HFFc6 (cell line): ENCODE measurements at regions not wholly inside any gene's neighbourhood (a gene's known extent, or its start where the extent isn't known, plus 50 kb on each side); places are given as distances from the start of the nearest gene placed in this dataset.

ENCODE experiments used
- DNase-seq: peaks from one replicate; pipeline ENCODE4 v3.0.0-alpha.2; 2018
- H3K27ac Mint-ChIP-seq: 2 replicates; pipeline ENCODE4 v1.8.0; 2020; ENCODE audit warnings: mild to moderate bottlenecking, mixed read lengths
- H3K27me3 Mint-ChIP-seq: 2 replicates; pipeline ENCODE4 v1.8.0; 2021; ENCODE audit warnings: mild to moderate bottlenecking, moderate library complexity, mixed read lengths; ENCODE audit not compliant: insufficient read depth
- H3K36me3 Mint-ChIP-seq: 2 replicates; pipeline ENCODE4 v1.8.0; 2021; ENCODE audit warnings: low read depth, mixed read lengths
- H3K4me1 Mint-ChIP-seq: 2 replicates; pipeline ENCODE4 v1.8.0; 2020; ENCODE audit warnings: low read depth, mixed read lengths
- H3K4me3 Mint-ChIP-seq: 2 replicates; pipeline ENCODE4 v1.8.0; 2020; ENCODE audit warnings: mild to moderate bottlenecking, moderate library complexity, mixed read lengths
- H3K9me3 Mint-ChIP-seq: 2 replicates; pipeline ENCODE4 v1.8.0; 2020; ENCODE audit warnings: mild to moderate bottlenecking, mixed read lengths
- TF ChIP-seq, protein P1 (sequence below): fragments of 200-600 bp; sonication (generic); IDR thresholded peaks from 2 replicates; pipeline ENCODE4 v1.5.0; 2021; ENCODE audit warnings: antibody characterized with exemption, mild to moderate bottlenecking

DNA sequence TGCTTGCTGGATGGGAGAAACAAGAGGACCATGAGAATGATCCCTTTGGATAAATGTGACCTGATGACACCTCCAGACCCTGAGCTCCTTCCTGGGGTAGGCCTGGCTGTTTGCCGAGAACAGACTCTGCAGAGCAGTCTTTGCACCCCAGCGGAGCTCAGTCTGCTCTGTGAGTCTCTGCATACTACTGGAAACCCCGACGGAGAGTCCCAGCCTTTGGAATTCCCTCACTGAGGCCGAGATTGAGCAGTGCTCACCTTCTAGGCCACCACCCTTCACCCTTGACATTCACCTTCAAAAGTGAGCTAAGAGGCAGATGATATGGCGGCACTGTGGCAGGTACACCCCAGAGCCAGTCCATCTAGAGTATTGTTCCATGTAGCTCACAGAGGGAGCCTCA lies 172.2 kb upstream of the CDH13 start:
- H3K27me3 Mint-ChIP-seq = no peaks in the 10 kb centered on the region
- H3K36me3 Mint-ChIP-seq = no peaks in the 10 kb centered on the region
- H3K9me3 Mint-ChIP-seq = no peaks in the 10 kb centered on the region; the same call in 1 of the 2 replicates

DNA sequence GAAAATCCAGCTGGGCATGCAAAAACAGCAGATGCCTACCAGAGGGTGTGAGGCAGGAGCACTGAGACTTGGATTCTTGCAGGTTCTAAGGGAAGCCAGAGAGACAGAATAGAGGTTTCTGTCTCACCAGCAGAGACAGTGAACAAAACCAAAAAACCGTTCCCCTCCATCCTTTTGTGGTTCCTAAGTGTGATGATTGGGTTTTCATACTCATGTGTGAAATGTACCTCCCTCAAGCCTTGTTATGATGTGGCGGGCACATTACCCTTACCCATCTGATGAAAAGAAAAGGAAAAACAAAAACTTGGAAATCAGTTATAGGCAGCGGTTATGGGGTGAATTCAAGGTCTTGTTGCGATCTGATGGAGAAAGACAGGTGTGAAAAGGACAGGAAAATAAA lies 172.6 kb upstream of the CDH13 start:
- H3K4me3 Mint-ChIP-seq = no peak overlapping the region
- H3K9me3 Mint-ChIP-seq = peaks cover 4% of the 10 kb centered on the region
- no peaks in the 10 kb centered on the region for H3K4me1 Mint-ChIP-seq
- no peak overlapping the region for H3K27ac Mint-ChIP-seq
- H3K27me3 Mint-ChIP-seq = no peaks in the 10 kb centered on the region
- DNase-seq = no peak
- TF ChIP-seq, protein P1, sequence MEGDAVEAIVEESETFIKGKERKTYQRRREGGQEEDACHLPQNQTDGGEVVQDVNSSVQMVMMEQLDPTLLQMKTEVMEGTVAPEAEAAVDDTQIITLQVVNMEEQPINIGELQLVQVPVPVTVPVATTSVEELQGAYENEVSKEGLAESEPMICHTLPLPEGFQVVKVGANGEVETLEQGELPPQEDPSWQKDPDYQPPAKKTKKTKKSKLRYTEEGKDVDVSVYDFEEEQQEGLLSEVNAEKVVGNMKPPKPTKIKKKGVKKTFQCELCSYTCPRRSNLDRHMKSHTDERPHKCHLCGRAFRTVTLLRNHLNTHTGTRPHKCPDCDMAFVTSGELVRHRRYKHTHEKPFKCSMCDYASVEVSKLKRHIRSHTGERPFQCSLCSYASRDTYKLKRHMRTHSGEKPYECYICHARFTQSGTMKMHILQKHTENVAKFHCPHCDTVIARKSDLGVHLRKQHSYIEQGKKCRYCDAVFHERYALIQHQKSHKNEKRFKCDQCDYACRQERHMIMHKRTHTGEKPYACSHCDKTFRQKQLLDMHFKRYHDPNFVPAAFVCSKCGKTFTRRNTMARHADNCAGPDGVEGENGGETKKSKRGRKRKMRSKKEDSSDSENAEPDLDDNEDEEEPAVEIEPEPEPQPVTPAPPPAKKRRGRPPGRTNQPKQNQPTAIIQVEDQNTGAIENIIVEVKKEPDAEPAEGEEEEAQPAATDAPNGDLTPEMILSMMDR = no peak
- no peaks in the 10 kb centered on the region for H3K36me3 Mint-ChIP-seq

More for the DNA sequence above, 172.2 kb upstream of the CDH13 start:
- Mint-ChIP-seq H3K4me3 (no peak overlapping the region), H3K4me1 (no peaks in the 10 kb centered on the region), H3K27ac (no peak overlapping the region)
- DNase-seq = no peak
- TF ChIP-seq, protein P1 = no peak

DNA sequence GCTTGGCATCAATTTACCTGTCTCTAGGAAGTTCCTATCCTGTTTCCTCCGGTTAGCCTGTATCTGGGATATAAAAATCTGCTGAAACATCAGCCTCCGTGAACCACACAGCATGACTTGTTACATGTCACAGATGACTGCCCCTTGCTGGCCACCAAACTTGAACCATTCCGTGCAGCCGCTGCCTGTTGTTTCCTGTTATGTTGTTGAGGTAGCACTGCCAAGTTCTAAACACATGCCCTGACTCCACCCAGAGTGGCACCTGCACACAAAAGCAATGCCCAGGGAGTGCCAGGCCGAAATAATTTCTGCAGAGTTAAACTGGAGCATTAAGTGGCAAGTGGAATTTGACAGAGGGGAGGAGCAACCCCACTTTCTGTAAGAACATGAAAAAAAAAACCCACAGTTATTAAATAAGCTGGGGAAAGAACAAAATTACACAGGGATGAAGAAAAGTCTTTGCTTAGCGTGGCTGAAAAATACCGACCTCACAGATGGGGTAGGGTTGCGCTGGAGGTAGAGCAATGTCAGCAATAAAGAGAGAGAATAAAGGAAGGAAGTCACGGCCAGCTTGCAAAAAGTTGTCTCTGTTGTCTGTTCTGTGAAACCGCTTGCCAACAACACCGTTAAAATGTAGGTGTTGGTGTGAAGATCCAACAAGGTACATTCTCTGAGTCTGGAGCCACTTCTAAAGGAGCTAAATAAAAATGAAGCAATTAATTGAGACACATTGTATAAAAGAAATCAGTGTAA lies 174.6 kb upstream of the CDH13 start:
- no peak overlapping the region for H3K4me3 Mint-ChIP-seq
- H3K4me1 Mint-ChIP-seq = no peaks in the 10 kb centered on the region
- TF ChIP-seq, protein P1 = no peak
- no peaks in the 10 kb centered on the region for H3K27me3 Mint-ChIP-seq
- H3K36me3 Mint-ChIP-seq = no peaks in the 10 kb centered on the region
- no peak for DNase-seq
- peaks cover 11% of the 10 kb centered on the region for H3K9me3 Mint-ChIP-seq
- H3K27ac Mint-ChIP-seq = no peak overlapping the region

DNA sequence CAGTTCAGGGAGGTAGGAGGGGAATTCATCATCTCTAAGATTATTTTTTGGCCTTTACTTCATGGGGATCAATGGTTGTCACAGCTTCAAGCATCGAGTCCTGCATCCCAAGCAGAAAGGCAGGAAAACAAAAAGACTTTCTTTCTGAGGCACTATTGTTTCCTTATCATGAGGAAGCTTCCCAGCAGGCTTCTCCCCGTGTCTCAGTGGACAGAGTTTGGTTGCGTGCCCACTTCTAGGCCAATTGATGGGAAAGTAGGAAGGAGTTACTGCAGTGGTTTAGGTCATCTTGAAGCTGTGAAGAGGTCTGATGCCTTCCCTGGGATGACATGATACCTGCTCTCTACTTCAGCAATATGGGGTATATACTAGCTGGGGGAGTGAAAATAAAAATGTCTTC lies 175.3 kb upstream of the CDH13 start:
- Mint-ChIP-seq H3K27me3 (no peaks in the 10 kb centered on the region), H3K36me3 (no peaks in the 10 kb centered on the region), H3K27ac (no peak overlapping the region), H3K4me1 (no peaks in the 10 kb centered on the region), H3K4me3 (no peak overlapping the region), H3K9me3 (peaks cover 11% of the 10 kb centered on the region)
- TF ChIP-seq, protein P1 = no peak
- DNase-seq = no peak

DNA sequence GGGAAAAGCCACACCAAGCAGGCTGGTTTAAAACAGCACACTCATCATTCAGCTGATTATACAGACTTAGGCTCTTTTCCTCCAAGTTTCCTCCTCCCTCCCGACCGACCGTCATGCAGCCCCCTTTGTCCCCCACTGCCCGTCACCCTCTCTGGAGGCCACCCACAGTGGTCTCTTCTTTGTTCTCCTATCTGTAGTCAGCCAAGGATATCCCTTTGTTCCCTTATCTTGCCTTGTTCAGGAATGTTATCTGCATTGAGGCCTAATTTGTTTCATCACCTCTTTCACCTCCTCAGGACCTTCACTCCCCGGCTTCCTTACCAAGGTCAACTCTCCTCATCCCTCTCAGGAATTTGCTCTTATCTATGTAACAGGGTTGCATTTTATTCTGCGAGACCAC lies 186.4 kb upstream of the CDH13 start:
- no peak for DNase-seq
- Mint-ChIP-seq H3K36me3 (no peaks in the 10 kb centered on the region), H3K27me3 (peaks cover 1% of the 10 kb centered on the region; the same call in 1 of the 2 replicates), H3K9me3 (peaks cover 21% of the 10 kb centered on the region), H3K27ac (no peak overlapping the region), H3K4me3 (no peak overlapping the region), H3K4me1 (no peaks in the 10 kb centered on the region)
- TF ChIP-seq, protein P1 = no peak
